GM12875 (cell line): ENCODE measurements at regions not wholly inside any gene's neighbourhood (a gene's known extent, or its start where the extent isn't known, plus 50 kb on each side); places are given as distances from the start of the nearest gene placed in this dataset.
"Not testable (repeated sequence)": the region's sequence is repeated elsewhere in the genome, so short reads cannot be mapped to it uniquely, and the experiment has no call there.

Experiments
- H3K4me3 ChIP-seq: one replicate; pipeline ENCODE4 v1.5.1; 2011; ENCODE audit warnings: low read depth, low read length, control low read depth
- CTCF ChIP-seq: IDR thresholded peaks from 2 replicates; pipeline ENCODE4 v1.5.1; 2011; ENCODE audit warnings: low read depth, mild to moderate bottlenecking, control low read depth, inconsistent platforms, low read length, moderate library complexity, borderline replicate concordance; ENCODE audit not compliant: insufficient read depth

GRCh38 chr2:120540719-120541552 is 194.7 kb upstream of the GLI2 start:
- H3K4me3 ChIP-seq = no peak overlapping the region
- TF ChIP-seq CTCF = no peak

GRCh38 chr2:120541553-120541932 is 194.1 kb upstream of the GLI2 start:
- H3K4me3 ChIP-seq = no peak overlapping the region
- no peak for TF ChIP-seq CTCF

- no peak for TF ChIP-seq CTCF
- H3K4me3 ChIP-seq = no peak overlapping the region
Observed at GRCh38 chr2:120541972-120542670, 193.5 kb upstream of the GLI2 start.

GRCh38 chr2:120542911-120543527 is 192.6 kb upstream of the GLI2 start:
- H3K4me3 ChIP-seq = no peak overlapping the region
- no peak for TF ChIP-seq CTCF

GRCh38 chr2:120543899-120544298 is 191.8 kb upstream of the GLI2 start:
- no peak for TF ChIP-seq CTCF
- no peak overlapping the region for H3K4me3 ChIP-seq

GRCh38 chr2:120544522-120544921 is 191.1 kb upstream of the GLI2 start:
- TF ChIP-seq CTCF = no peak
- H3K4me3 ChIP-seq = no peak overlapping the region

- H3K4me3 ChIP-seq = not testable (repeated sequence)
Observed at GRCh38 chr2:120545007-120545406, 190.7 kb upstream of the GLI2 start.
